ENCODE measurements at regions not wholly inside any gene's neighbourhood (a gene's known extent, or its start where the extent isn't known, plus 50 kb on each side); places are given as distances from the start of the nearest gene placed in this dataset.

- FAIRE-seq (no peak), DNase-seq (ENCODE audit: insufficient read length, low spot score) (no peak)
- no peak for TF ChIP-seq CTCF (IDR thresholded peaks at IDR 0.05; ENCODE audit: insufficient read depth, missing control alignments)
These were observed 94.8 kb upstream of the DISP3 start for GRCh38 chr1:11384170-11384554.

DNA sequence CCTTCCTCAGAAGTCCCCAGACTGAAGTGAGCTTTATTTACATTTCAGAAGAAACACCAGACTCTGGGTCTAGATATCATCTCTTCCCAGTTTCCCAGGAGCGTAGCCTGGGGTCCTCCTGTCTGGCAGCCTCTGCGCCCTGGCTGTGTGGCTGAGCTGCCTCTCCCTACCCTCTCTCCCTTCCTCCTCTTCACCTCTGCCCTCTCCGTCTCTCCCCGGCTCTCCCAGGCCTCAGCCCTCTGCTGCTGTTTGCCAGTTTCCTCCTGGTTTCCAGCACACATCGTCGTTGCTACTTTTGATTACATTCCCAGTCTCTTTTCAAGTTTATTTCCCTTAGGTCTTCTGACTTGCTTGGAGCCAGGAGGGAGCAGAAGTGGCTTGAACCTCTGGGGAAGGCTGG, 91.1 kb upstream of the DISP3 start:
- TF ChIP-seq CTCF (IDR thresholded peaks at IDR 0.05; ENCODE audit: insufficient read depth, missing control alignments) = no peak
- FAIRE-seq (no peak), DNase-seq (ENCODE audit: insufficient read length, low spot score) (no peak)

DNA sequence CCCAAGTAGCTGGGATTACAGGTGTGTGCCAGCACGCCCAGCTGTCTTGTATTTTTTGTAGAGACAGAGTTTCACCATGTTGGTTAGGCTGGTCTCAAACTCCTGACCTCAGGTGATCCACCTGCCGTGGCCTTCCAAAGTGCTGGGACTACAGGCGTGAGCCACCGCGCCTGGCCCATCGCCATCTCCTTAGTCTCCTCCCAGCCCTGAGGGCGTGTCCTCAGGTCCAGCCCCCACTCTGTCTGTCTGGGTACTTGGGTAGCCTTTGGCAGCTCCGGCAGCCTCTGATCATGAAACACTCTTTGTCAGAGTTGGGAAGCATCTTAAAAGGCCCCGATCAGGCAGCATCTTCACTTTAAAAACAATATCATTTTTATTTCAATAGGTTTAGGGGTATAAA, 90.3 kb upstream of the DISP3 start:
- DNase-seq (ENCODE audit: insufficient read length, low spot score) (no peak), FAIRE-seq (no peak)
- no peak for TF ChIP-seq CTCF (IDR thresholded peaks at IDR 0.05; ENCODE audit: insufficient read depth, missing control alignments)

- FAIRE-seq (no peak), DNase-seq (ENCODE audit: insufficient read length, low spot score) (no peak)
- TF ChIP-seq CTCF (IDR thresholded peaks at IDR 0.05; ENCODE audit: insufficient read depth, missing control alignments) = no peak
These were observed 87.6 kb upstream of the DISP3 start for GRCh38 chr1:11391327-11391726.

- no peak for FAIRE-seq
- no peak for DNase-seq (ENCODE audit: insufficient read length, low spot score)
- TF ChIP-seq CTCF (IDR thresholded peaks at IDR 0.05; ENCODE audit: insufficient read depth, missing control alignments) = no peak
These were observed 87.1 kb upstream of the DISP3 start for GRCh38 chr1:11391886-11392285.

GRCh38 chr1:11394592-11395245, 84.2 kb upstream of the DISP3 start:
- DNase-seq (ENCODE audit: insufficient read length, low spot score) (no peak), FAIRE-seq (no peak)
- no peak for TF ChIP-seq CTCF (IDR thresholded peaks at IDR 0.05; ENCODE audit: insufficient read depth, missing control alignments)

DNA sequence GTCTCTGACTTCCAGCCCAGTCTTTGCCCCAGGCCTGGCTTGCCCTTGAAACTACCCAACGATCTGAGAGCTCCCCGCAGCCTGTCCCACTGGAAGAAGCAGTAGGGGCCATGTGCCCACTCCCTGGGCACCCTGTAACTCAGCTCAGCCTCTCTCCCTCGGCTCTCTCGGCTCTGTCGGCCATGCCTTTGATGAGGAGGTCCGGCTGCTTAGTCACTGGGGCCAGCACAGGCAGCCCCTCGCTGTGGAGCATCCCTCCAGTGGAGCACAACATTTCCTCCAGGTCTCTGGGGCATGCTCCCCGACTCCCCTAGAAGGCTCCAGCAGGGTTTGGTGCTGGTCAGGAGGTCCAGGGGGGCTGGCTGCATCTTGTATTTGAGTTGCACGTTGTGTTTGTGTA, 83.3 kb upstream of the DISP3 start:
- TF ChIP-seq CTCF (IDR thresholded peaks at IDR 0.05; ENCODE audit: insufficient read depth, missing control alignments) = no peak
- FAIRE-seq (no peak), DNase-seq (ENCODE audit: insufficient read length, low spot score) (no peak)

Data from D721Med (cell line).